ENCODE measurements at regions not wholly inside any gene's neighbourhood (a gene's known extent, or its start where the extent isn't known, plus 50 kb on each side); places are given as distances from the start of the nearest gene placed in this dataset.

DNA sequence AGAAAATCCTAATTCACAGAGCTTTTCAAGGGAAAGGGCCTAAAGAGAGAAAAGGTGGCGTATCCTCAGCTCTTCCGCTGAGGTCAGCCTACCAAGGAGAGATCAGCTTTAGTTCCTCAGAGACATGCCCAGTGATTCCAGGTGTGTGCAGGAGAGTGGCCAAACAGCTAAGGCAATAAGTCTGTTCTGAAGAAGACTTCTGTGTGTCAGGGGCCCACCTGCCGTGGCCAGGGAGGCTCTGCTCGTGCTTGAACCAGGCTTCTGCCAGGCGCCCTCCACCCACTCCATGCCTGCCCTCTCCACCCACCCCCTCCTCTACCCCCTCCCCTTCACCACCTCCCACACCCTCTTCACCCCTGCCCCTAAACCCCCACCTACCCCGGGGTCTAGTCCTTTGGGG, 67.4 kb upstream of the ARMC2 start:
- TF ChIP-seq POLR2AphosphoS5 (IDR thresholded peaks at IDR 0.05; ENCODE audit: low read depth) (no peak), EZH2 (IDR thresholded peaks at IDR 0.05; ENCODE audit: low read depth, unreplicated experiment) (no peak)
- TF ChIP-seq, protein P1, sequence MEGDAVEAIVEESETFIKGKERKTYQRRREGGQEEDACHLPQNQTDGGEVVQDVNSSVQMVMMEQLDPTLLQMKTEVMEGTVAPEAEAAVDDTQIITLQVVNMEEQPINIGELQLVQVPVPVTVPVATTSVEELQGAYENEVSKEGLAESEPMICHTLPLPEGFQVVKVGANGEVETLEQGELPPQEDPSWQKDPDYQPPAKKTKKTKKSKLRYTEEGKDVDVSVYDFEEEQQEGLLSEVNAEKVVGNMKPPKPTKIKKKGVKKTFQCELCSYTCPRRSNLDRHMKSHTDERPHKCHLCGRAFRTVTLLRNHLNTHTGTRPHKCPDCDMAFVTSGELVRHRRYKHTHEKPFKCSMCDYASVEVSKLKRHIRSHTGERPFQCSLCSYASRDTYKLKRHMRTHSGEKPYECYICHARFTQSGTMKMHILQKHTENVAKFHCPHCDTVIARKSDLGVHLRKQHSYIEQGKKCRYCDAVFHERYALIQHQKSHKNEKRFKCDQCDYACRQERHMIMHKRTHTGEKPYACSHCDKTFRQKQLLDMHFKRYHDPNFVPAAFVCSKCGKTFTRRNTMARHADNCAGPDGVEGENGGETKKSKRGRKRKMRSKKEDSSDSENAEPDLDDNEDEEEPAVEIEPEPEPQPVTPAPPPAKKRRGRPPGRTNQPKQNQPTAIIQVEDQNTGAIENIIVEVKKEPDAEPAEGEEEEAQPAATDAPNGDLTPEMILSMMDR (conservative IDR thresholded peaks at IDR 0.05; ENCODE audit: low read depth in 2 of 2) = no peak

All from GM23338 (cell line).